Epithelial cell of esophagus (primary cell): ENCODE measurements at regions not wholly inside any gene's neighbourhood (a gene's known extent, or its start where the extent isn't known, plus 50 kb on each side); places are given as distances from the start of the nearest gene placed in this dataset.

Source experiments
- DNase-seq: peaks from one replicate; pipeline ENCODE4 v3.0.0; 2010; ENCODE audit warnings: low read depth
- H3K4me3 ChIP-seq: 2 replicates; pipeline ENCODE4 v1.5.1; 2011; ENCODE audit warnings: mild to moderate bottlenecking, low read length, control low read depth
- TF ChIP-seq, protein P1 (sequence below): IDR thresholded peaks from 2 replicates; pipeline ENCODE4 v1.5.1; 2011; ENCODE audit warnings: low read depth, mild to moderate bottlenecking, low read length, control low read depth, inconsistent platforms; ENCODE audit not compliant: insufficient read depth; ENCODE audit errors: missing control alignments

- H3K4me3 ChIP-seq = no peak overlapping the region
- DNase-seq = no peak
- TF ChIP-seq, protein P1, sequence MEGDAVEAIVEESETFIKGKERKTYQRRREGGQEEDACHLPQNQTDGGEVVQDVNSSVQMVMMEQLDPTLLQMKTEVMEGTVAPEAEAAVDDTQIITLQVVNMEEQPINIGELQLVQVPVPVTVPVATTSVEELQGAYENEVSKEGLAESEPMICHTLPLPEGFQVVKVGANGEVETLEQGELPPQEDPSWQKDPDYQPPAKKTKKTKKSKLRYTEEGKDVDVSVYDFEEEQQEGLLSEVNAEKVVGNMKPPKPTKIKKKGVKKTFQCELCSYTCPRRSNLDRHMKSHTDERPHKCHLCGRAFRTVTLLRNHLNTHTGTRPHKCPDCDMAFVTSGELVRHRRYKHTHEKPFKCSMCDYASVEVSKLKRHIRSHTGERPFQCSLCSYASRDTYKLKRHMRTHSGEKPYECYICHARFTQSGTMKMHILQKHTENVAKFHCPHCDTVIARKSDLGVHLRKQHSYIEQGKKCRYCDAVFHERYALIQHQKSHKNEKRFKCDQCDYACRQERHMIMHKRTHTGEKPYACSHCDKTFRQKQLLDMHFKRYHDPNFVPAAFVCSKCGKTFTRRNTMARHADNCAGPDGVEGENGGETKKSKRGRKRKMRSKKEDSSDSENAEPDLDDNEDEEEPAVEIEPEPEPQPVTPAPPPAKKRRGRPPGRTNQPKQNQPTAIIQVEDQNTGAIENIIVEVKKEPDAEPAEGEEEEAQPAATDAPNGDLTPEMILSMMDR = no peak
These were observed 73.1 kb downstream of the SPRY1 start for GRCh38 chr4:123469696-123470095.

DNA sequence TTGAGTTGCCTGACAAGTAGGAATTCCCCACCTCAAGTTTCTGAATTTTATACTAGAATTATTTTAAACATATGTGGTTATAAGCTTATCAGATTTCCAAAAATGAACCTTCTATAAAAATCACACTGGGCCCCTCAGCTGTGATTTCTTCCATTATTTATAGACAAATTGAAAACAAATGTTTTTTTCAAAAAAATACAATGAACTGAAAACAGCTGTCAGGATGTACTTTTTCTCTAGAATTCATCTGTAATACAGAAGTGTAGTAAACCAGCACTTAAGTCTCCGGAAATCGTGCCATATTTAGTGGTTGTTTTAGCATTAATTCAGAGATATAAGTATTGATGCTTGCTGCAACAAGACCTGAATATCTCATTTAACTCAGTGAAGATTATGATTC is 74.0 kb downstream of the SPRY1 start:
- DNase-seq = no peak
- no peak overlapping the region for H3K4me3 ChIP-seq
- TF ChIP-seq, protein P1 = no peak

DNA sequence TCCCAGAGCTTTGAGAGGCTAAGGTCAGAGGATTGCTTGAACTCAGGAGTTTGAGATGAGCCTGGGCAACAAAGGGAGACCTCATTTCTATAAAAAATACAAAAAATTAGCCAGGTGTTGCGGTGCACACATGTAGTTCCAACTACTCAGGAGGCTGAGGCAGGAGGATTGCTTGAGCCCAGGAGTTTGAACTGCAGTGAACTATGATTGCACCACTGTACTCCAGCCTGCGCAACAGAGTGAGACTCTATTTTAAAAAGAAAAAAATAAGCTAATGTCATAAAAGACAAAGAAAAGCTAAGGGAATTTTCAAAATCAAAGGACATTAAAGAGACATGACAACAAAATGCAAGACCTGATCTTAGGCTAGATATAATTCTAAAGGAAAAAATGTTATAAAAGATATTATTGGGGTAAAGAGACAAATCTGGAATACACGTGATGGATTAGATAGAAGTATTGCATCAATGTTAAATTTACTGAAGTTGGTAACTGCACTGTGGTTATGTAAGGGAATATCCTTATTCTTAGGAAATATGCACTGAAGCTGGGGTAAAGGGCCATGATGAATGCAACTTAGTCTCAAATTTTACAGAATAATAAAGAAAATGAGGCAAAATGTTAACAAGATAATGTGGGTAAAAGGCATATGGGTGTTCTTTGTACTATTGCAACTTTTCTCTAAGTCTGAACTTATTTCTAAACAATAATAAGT is 75.2 kb downstream of the SPRY1 start:
- no peak for DNase-seq
- TF ChIP-seq, protein P1 = no peak
- H3K4me3 ChIP-seq = no peak overlapping the region

DNA sequence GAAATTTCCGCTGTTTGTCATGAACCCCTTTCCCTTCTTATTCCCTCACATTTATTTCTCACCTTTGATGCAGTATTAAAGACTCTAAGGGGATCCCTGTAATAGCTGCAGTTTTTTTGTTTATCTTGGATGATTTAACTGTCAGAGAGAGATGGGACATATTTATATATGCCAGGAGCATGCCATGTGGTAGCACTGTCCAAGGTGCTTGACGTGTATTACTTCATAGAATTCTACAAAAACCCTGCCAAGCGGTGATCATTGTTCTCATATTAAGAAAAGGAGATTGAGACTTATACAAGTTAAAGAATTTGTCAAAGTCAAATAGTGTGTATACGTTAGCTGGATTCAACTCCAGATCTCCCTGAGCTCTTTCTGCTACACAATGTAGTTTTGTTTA is 78.2 kb downstream of the SPRY1 start:
- TF ChIP-seq, protein P1 = no peak
- no peak overlapping the region for H3K4me3 ChIP-seq
- no peak for DNase-seq

DNA sequence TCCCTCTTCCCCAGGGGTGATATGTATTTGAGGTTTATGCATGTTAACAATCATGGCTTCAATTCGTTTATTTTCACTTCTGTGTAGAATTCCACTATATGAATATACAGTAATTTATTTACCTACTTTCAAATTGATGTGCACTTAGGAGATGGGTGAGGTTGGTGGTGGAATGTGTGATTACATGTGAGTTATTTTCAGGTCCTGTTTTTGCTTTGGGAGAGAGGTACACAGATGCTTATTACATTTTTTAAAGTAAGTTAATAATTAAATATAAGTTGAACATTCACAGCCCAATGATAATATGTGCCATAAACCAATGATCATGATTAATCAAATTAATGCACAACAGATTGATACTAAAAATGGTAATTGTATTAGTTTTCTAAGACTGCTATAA is 79.5 kb downstream of the SPRY1 start:
- TF ChIP-seq, protein P1 = no peak
- H3K4me3 ChIP-seq = no peak overlapping the region
- DNase-seq = no peak

- TF ChIP-seq, protein P1 = no peak
- no peak for DNase-seq
- H3K4me3 ChIP-seq = no peak overlapping the region
These were observed 81.2 kb downstream of the SPRY1 start for GRCh38 chr4:123477711-123478209.

- H3K4me3 ChIP-seq = no peak overlapping the region
- peak; percentile 49 for DNase-seq
- TF ChIP-seq, protein P1 = no peak
These were observed 82.3 kb downstream of the SPRY1 start for GRCh38 chr4:123478859-123479345.
